ENCODE measurements at regions not wholly inside any gene's neighbourhood (a gene's known extent, or its start where the extent isn't known, plus 50 kb on each side); places are given as distances from the start of the nearest gene placed in this dataset.
"Not testable (repeated sequence)": the region's sequence is repeated elsewhere in the genome, so short reads cannot be mapped to it uniquely, and the experiment has no call there.

- not testable (repeated sequence) for H3K4me1 Mint-ChIP-seq (ENCODE audit: low read depth, unreplicated experiment); DNase-seq; H3K36me3 Mint-ChIP-seq (ENCODE audit: unreplicated experiment); H3K27me3 Mint-ChIP-seq (ENCODE audit: unreplicated experiment); H3K9me3 Mint-ChIP-seq (ENCODE audit: unreplicated experiment); H3K4me3 Mint-ChIP-seq (ENCODE audit: unreplicated experiment); H3K27ac Mint-ChIP-seq (ENCODE audit: unreplicated experiment)
These were observed 64.5 kb downstream of the SLC30A10 start for GRCh38 chr1:219863816-219864215.

GRCh38 chr1:219862366-219862765, 66.0 kb downstream of the SLC30A10 start:
- no peaks in the 10 kb centered on the region for H3K9me3 Mint-ChIP-seq (ENCODE audit: unreplicated experiment)
- no peaks in the 10 kb centered on the region for H3K36me3 Mint-ChIP-seq (ENCODE audit: unreplicated experiment)
- H3K27ac Mint-ChIP-seq (ENCODE audit: unreplicated experiment), result no peak overlapping the region
- DNase-seq, result no peak
- no peaks in the 10 kb centered on the region for H3K27me3 Mint-ChIP-seq (ENCODE audit: unreplicated experiment)
- H3K4me1 Mint-ChIP-seq (ENCODE audit: low read depth, unreplicated experiment), result no peaks in the 10 kb centered on the region
- no peak overlapping the region for H3K4me3 Mint-ChIP-seq (ENCODE audit: unreplicated experiment)
- TF ChIP-seq, protein P1, sequence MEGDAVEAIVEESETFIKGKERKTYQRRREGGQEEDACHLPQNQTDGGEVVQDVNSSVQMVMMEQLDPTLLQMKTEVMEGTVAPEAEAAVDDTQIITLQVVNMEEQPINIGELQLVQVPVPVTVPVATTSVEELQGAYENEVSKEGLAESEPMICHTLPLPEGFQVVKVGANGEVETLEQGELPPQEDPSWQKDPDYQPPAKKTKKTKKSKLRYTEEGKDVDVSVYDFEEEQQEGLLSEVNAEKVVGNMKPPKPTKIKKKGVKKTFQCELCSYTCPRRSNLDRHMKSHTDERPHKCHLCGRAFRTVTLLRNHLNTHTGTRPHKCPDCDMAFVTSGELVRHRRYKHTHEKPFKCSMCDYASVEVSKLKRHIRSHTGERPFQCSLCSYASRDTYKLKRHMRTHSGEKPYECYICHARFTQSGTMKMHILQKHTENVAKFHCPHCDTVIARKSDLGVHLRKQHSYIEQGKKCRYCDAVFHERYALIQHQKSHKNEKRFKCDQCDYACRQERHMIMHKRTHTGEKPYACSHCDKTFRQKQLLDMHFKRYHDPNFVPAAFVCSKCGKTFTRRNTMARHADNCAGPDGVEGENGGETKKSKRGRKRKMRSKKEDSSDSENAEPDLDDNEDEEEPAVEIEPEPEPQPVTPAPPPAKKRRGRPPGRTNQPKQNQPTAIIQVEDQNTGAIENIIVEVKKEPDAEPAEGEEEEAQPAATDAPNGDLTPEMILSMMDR (IDR thresholded peaks at IDR 0.05; ENCODE audit: partially characterized antibody, unreplicated experiment), result no peak

- no peaks in the 10 kb centered on the region for H3K4me1 Mint-ChIP-seq (ENCODE audit: low read depth, unreplicated experiment)
- DNase-seq, result no peak
- H3K27me3 Mint-ChIP-seq (ENCODE audit: unreplicated experiment), result no peaks in the 10 kb centered on the region
- H3K36me3 Mint-ChIP-seq (ENCODE audit: unreplicated experiment), result no peaks in the 10 kb centered on the region
- no peaks in the 10 kb centered on the region for H3K9me3 Mint-ChIP-seq (ENCODE audit: unreplicated experiment)
- TF ChIP-seq, protein P1 (IDR thresholded peaks at IDR 0.05; ENCODE audit: partially characterized antibody, unreplicated experiment), result no peak
- no peak overlapping the region for H3K27ac Mint-ChIP-seq (ENCODE audit: unreplicated experiment)
- H3K4me3 Mint-ChIP-seq (ENCODE audit: unreplicated experiment), result no peak overlapping the region
These were observed 69.4 kb downstream of the SLC30A10 start for GRCh38 chr1:219858980-219859379.

DNA sequence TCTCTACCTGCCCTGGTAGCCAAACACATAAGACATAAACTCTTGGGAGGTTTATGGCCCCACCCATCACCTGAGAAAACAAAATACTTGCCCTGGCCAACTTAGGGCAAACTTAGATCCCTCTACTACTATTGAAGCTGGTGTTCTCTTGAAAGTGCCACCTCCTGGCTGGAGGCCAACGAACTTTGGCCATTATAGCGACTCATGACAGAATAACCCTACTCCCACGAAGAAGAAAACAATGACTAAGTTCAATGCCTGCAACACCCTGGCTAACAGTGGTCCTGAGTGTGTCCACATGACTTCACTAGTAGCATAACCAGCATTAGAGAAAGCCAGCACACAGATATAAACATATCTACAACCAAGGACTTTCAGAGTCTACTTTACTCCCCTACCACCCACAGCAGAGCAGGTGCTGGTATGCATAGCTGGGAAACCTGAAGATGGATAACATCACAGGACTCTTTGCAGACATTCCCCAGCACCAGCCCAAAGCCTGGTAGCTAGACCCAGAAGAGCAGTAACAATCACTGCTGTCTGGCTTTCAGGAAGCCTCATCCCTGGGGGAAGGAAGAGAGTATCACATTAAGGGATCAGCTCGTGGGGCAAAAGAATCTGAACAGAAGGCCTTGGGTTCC, 81.0 kb downstream of the SLC30A10 start:
- H3K4me1 Mint-ChIP-seq (ENCODE audit: low read depth, unreplicated experiment), result no peaks in the 10 kb centered on the region
- peaks cover 11% of the 10 kb centered on the region for H3K36me3 Mint-ChIP-seq (ENCODE audit: unreplicated experiment)
- no peaks in the 10 kb centered on the region for H3K9me3 Mint-ChIP-seq (ENCODE audit: unreplicated experiment)
- H3K4me3 Mint-ChIP-seq (ENCODE audit: unreplicated experiment), result no peak overlapping the region
- DNase-seq, result no peak
- no peak overlapping the region for H3K27ac Mint-ChIP-seq (ENCODE audit: unreplicated experiment)
- no peaks in the 10 kb centered on the region for H3K27me3 Mint-ChIP-seq (ENCODE audit: unreplicated experiment)
- TF ChIP-seq, protein P1 (IDR thresholded peaks at IDR 0.05; ENCODE audit: partially characterized antibody, unreplicated experiment), result no peak

DNA sequence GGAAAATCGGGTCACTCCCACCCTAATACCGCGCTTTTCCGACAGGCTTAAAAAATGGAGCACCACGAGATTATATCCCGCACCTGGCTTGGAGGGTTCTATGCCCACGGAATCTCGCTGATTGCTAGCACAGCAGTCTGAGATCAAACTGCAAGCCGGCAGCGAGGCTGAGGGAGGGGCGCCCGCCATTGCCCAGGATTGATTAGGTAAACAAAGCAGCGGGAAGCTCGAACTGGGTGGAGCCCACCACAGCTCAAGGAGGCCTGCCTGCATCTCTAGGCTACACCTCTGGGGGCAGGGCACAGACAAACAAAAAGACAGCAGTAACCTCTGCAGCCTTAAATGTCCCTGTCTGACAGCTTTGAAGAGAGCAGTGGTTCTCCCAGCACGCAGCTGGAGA, 88.8 kb downstream of the SLC30A10 start:
- Mint-ChIP-seq H3K27ac (ENCODE audit: unreplicated experiment) (peak overlapping the region; percentile 72), H3K4me3 (ENCODE audit: unreplicated experiment) (peak overlapping the region; percentile 76)
- peak; percentile 48 for DNase-seq
- H3K4me1 Mint-ChIP-seq (ENCODE audit: low read depth, unreplicated experiment); H3K27me3 Mint-ChIP-seq (ENCODE audit: unreplicated experiment); H3K9me3 Mint-ChIP-seq (ENCODE audit: unreplicated experiment); H3K36me3 Mint-ChIP-seq (ENCODE audit: unreplicated experiment): not testable (repeated sequence)
- TF ChIP-seq, protein P1 (IDR thresholded peaks at IDR 0.05; ENCODE audit: partially characterized antibody, unreplicated experiment), result peak; percentile 16

Measured in glutamatergic neuron (in vitro differentiated cells).